ENCODE measurements at regions not wholly inside any gene's neighbourhood (a gene's known extent, or its start where the extent isn't known, plus 50 kb on each side); places are given as distances from the start of the nearest gene placed in this dataset.

DNA sequence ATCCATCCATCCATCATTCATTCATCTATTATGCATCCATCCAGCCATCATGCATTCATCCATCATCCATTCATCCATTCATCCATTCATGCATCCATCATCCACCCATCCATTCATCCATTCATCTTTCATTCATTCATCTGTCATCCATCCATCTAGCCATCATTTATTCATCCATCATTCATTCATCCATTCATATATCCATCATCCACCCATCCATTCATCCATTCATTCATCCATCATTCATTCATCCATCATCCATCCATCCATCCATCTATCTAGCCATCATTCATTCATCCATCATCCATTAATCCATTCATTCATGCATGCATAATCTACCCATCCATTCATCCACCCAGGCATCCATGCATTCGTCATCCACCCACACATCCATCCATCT, 1450.3 kb downstream of the TBC1D22A start:
- no peak for DNase-seq
- TF ChIP-seq CTCF (IDR thresholded peaks at IDR 0.05) (no peak), EZH2 (IDR thresholded peaks at IDR 0.05; ENCODE audit: borderline replicate concordance, insufficient read depth, low read depth, low read length, poor library complexity, severe bottlenecking) (no peak)
- H3K27ac ChIP-seq (ENCODE audit: low read length in 2 of 2) = no peak overlapping the region
- H3K27ac Mint-ChIP-seq = no peak overlapping the region
- intact Hi-C loops (cut with micrococcal nuclease) = no loop called here
- peaks cover 0 to 6% (median 0%) of the 10 kb centered on the region in 4 experiments for H3K27me3 ChIP-seq (replicated peaks in 1 of 4; ENCODE audit: control extremely low read depth in 1 of 4, control insufficient read depth in 3 of 4, insufficient read depth in 4 of 4, low read length in 3 of 4)
- peaks cover 0 to 8% (median 0%) of the 10 kb centered on the region in 3 donors for H3K9me3 ChIP-seq (ENCODE audit: control extremely low read depth in 1 of 3, control insufficient read depth in 2 of 3, insufficient read depth in 1 of 3, low read length in 2 of 3)
- no peaks in the 10 kb centered on the region for H3K9me3 Mint-ChIP-seq (ENCODE audit: insufficient read depth)
- H4K20me1 ChIP-seq (ENCODE audit: control insufficient read depth, insufficient read depth, low read length, poor library complexity, severe bottlenecking) = no peaks in the 10 kb centered on the region
- no peak overlapping the region for H3K4me3 ChIP-seq (ENCODE audit: control extremely low read depth in 1 of 5, extremely low read depth in 1 of 5, insufficient read depth in 1 of 5, low read depth in 2 of 5, low read length in 4 of 5)
- no peak overlapping the region for H2AFZ ChIP-seq (ENCODE audit: insufficient read depth, low read depth, low read length, poor library complexity, severe bottlenecking)
- no peaks in the 10 kb centered on the region for H3K36me3 ChIP-seq (replicated peaks in 1 of 2; ENCODE audit: control extremely low read depth in 1 of 2, control insufficient read depth in 1 of 2, extremely low read depth in 1 of 2, insufficient read depth in 2 of 2, low read length in 1 of 2)
- no peaks in the 10 kb centered on the region for H3K4me1 ChIP-seq (ENCODE audit: control insufficient read depth in 2 of 2, insufficient read depth in 2 of 2, low read length in 2 of 2)
- no peaks in the 10 kb centered on the region for H3K4me1 Mint-ChIP-seq
- 73% methylated on average over 1 of the region's 1 CpG for WGBS (ENCODE audit: insufficient coverage)
- H3K4me2 ChIP-seq (replicated peaks; ENCODE audit: low read depth, low read length, poor library complexity, severe bottlenecking) = no peak overlapping the region
- no peaks in the 10 kb centered on the region for H3K79me2 ChIP-seq (ENCODE audit: control insufficient read depth, insufficient read depth, low read length)
- H3K9ac ChIP-seq (ENCODE audit: low read length) = no peak overlapping the region
- ATAC-seq (ENCODE audit: low read depth) = no peak
- H3K27me3 Mint-ChIP-seq = peaks cover 14% of the 10 kb centered on the region
- H3K4me3 Mint-ChIP-seq = no peak overlapping the region
- CTCF ChIA-PET = no interaction called here
- POLR2A ChIA-PET = no interaction called here

DNA sequence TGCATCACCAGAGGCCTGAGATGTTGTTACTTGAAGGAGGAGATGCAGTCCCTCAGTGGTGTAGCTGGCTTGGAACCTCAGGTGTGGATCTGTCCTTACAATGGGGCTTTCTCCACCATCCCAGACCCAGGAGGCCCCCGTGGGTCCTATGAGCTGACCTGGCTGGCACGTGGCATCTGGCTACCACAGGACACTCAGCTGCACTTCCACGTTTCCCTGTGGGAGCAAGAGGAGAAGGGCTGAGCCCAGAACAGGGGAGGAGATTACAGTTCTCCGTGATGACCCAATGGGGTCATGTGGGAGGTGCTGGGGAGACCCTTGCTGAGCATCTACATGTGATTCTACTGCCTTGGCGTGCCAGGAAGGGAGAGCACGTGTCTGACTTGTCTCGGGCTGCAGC, 1448.4 kb downstream of the TBC1D22A start:
- Histone ChIP-seq H3K4me3 (ENCODE audit: control extremely low read depth in 1 of 5, extremely low read depth in 1 of 5, insufficient read depth in 1 of 5, low read depth in 2 of 5, low read length in 4 of 5) (no peak overlapping the region), H2AFZ (ENCODE audit: insufficient read depth, low read depth, low read length, poor library complexity, severe bottlenecking) (no peak overlapping the region), H3K4me2 (replicated peaks; ENCODE audit: low read depth, low read length, poor library complexity, severe bottlenecking) (no peak overlapping the region), H3K79me2 (ENCODE audit: control insufficient read depth, insufficient read depth, low read length) (no peaks in the 10 kb centered on the region), H3K4me1 (ENCODE audit: control insufficient read depth in 2 of 2, insufficient read depth in 2 of 2, low read length in 2 of 2) (no peaks in the 10 kb centered on the region), H3K9me3 (ENCODE audit: control extremely low read depth in 1 of 3, control insufficient read depth in 2 of 3, insufficient read depth in 1 of 3, low read length in 2 of 3) (peaks cover 0 to 11% (median 0%) of the 10 kb centered on the region in 3 donors), H3K9ac (ENCODE audit: low read length) (no peak overlapping the region), H3K36me3 (replicated peaks in 1 of 2; ENCODE audit: control extremely low read depth in 1 of 2, control insufficient read depth in 1 of 2, extremely low read depth in 1 of 2, insufficient read depth in 2 of 2, low read length in 1 of 2) (no peaks in the 10 kb centered on the region), H4K20me1 (ENCODE audit: control insufficient read depth, insufficient read depth, low read length, poor library complexity, severe bottlenecking) (no peaks in the 10 kb centered on the region), H3K27me3 (replicated peaks in 1 of 4; ENCODE audit: control extremely low read depth in 1 of 4, control insufficient read depth in 3 of 4, insufficient read depth in 4 of 4, low read length in 3 of 4) (peaks cover 0 to 6% (median 0%) of the 10 kb centered on the region in 4 experiments), H3K27ac (ENCODE audit: low read length in 2 of 2) (no peak overlapping the region)
- Mint-ChIP-seq H3K4me3 (no peak overlapping the region), H3K9me3 (ENCODE audit: insufficient read depth) (no peaks in the 10 kb centered on the region), H3K4me1 (no peaks in the 10 kb centered on the region), H3K27ac (no peak overlapping the region), H3K27me3 (peaks cover 18% of the 10 kb centered on the region)
- WGBS (ENCODE audit: insufficient coverage) = 56% methylated on average over 6 of the region's 7 CpGs
- ChIA-PET CTCF (no interaction called here), POLR2A (no interaction called here)
- TF ChIP-seq CTCF (IDR thresholded peaks at IDR 0.05) (no peak), EZH2 (IDR thresholded peaks at IDR 0.05; ENCODE audit: borderline replicate concordance, insufficient read depth, low read depth, low read length, poor library complexity, severe bottlenecking) (no peak)
- intact Hi-C loops (cut with micrococcal nuclease) = no loop called here
- ATAC-seq (ENCODE audit: low read depth) = no peak
- no peak for DNase-seq
